ENCODE measurements at regions not wholly inside any gene's neighbourhood (a gene's known extent, or its start where the extent isn't known, plus 50 kb on each side); places are given as distances from the start of the nearest gene placed in this dataset.

- intact Hi-C loops (cut with micrococcal nuclease), result no loop called here
- Histone ChIP-seq H3K79me2 (ENCODE audit: insufficient read depth, low read length) (no peaks in the 10 kb centered on the region), H3K9me3 (ENCODE audit: control insufficient read depth in 1 of 2, insufficient read depth in 1 of 2, low read depth in 1 of 2, low read length in 2 of 2) (peaks cover 4 to 17% of the 10 kb centered on the region in 2 experiments; a peak in 2 of 4 replicates), H3K27ac (ENCODE audit: low read depth, low read length) (no peak overlapping the region), H3K9ac (ENCODE audit: low read length) (no peak overlapping the region), H4K20me1 (ENCODE audit: insufficient read depth) (no peaks in the 10 kb centered on the region), H3K4me2 (ENCODE audit: low read length) (no peak overlapping the region), H2AFZ (ENCODE audit: low read depth, low read length, poor library complexity, severe bottlenecking) (no peak overlapping the region), H3K4me1 (ENCODE audit: control insufficient read depth in 1 of 2, insufficient read depth in 2 of 2, low read length in 2 of 2) (no peaks in the 10 kb centered on the region), H3K9me2 (ENCODE audit: insufficient read depth) (no peaks in the 10 kb centered on the region), H3K36me3 (ENCODE audit: control insufficient read depth in 1 of 2, insufficient read depth in 2 of 2, low read length in 2 of 2) (no peaks in the 10 kb centered on the region), H3K4me3 (replicated peaks in 1 of 2; ENCODE audit: low read depth in 1 of 2, low read length in 2 of 2) (no peak overlapping the region), H3K27me3 (ENCODE audit: insufficient read depth, low read length) (no peaks in the 10 kb centered on the region)
- DNase-seq (ENCODE audit: low read depth, low spot score) (no peak), ATAC-seq (no peak)
- no peak for TF ChIP-seq ZFX (IDR thresholded peaks at IDR 0.05)
- TF ChIP-seq, protein P1, sequence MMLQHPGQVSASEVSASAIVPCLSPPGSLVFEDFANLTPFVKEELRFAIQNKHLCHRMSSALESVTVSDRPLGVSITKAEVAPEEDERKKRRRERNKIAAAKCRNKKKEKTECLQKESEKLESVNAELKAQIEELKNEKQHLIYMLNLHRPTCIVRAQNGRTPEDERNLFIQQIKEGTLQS (IDR thresholded peaks at IDR 0.05), result no peak
- no peak for TF ChIP-seq FOSL1 (IDR thresholded peaks at IDR 0.05; ENCODE audit: low read depth)
- TF ChIP-seq POLR2A (IDR thresholded peaks at IDR 0.05; ENCODE audit: borderline replicate concordance, extremely low read depth, insufficient read depth, insufficient read length), result no peak
- no peak for TF ChIP-seq RAD21 (IDR thresholded peaks at IDR 0.05; ENCODE audit: low read depth)
- no peak for TF ChIP-seq JUND (IDR thresholded peaks at IDR 0.05)
- TF ChIP-seq SP1 (IDR thresholded peaks at IDR 0.05; ENCODE audit: low read depth), result no peak
- TF ChIP-seq SRF (IDR thresholded peaks at IDR 0.05; ENCODE audit: low read depth), result no peak
- TF ChIP-seq CEBPB (IDR thresholded peaks at IDR 0.05; ENCODE audit: low read depth), result no peak
- no peak for TF ChIP-seq EZH2 (IDR thresholded peaks at IDR 0.05)
- TF ChIP-seq, protein P2, sequence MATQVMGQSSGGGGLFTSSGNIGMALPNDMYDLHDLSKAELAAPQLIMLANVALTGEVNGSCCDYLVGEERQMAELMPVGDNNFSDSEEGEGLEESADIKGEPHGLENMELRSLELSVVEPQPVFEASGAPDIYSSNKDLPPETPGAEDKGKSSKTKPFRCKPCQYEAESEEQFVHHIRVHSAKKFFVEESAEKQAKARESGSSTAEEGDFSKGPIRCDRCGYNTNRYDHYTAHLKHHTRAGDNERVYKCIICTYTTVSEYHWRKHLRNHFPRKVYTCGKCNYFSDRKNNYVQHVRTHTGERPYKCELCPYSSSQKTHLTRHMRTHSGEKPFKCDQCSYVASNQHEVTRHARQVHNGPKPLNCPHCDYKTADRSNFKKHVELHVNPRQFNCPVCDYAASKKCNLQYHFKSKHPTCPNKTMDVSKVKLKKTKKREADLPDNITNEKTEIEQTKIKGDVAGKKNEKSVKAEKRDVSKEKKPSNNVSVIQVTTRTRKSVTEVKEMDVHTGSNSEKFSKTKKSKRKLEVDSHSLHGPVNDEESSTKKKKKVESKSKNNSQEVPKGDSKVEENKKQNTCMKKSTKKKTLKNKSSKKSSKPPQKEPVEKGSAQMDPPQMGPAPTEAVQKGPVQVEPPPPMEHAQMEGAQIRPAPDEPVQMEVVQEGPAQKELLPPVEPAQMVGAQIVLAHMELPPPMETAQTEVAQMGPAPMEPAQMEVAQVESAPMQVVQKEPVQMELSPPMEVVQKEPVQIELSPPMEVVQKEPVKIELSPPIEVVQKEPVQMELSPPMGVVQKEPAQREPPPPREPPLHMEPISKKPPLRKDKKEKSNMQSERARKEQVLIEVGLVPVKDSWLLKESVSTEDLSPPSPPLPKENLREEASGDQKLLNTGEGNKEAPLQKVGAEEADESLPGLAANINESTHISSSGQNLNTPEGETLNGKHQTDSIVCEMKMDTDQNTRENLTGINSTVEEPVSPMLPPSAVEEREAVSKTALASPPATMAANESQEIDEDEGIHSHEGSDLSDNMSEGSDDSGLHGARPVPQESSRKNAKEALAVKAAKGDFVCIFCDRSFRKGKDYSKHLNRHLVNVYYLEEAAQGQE (IDR thresholded peaks at IDR 0.05; ENCODE audit: low read depth), result no peak
- no peak for TF ChIP-seq CBX3 (IDR thresholded peaks at IDR 0.05; ENCODE audit: low read depth)
- POLR2A ChIA-PET, result no interaction called here
- no TSS peak for BruUV-seq (replicated peaks)
- CTCF ChIA-PET, result no interaction called here
- RAD21 ChIA-PET (ENCODE audit: low non-redundant PET in 1 of 2, low total read pairs in 2 of 2, uncharacterized antibody in 2 of 2, unreplicated experiment in 2 of 2), result no interaction called here
Observed at GRCh38 chr2:6008726-6009125, 316.5 kb downstream of the SOX11 start.

Data from HCT116 (cell line).